GM12891 (cell line): ENCODE measurements at regions not wholly inside any gene's neighbourhood (a gene's known extent, or its start where the extent isn't known, plus 50 kb on each side); places are given as distances from the start of the nearest gene placed in this dataset.

Experiments used
- POLR2A ChIP-seq: IDR thresholded peaks from 2 replicates; pipeline ENCODE4 v1.6.1; 2011; ENCODE audit warnings: low read depth, low read length, control low read depth
- TAF1 ChIP-seq: IDR thresholded peaks from 2 replicates; pipeline ENCODE4 v1.6.1; 2011; ENCODE audit warnings: low read depth, low read length, control low read depth

GRCh38 chr6:115575285-115575684, 485.4 kb downstream of the FRK start:
- TF ChIP-seq POLR2A: no peak
- no peak for TF ChIP-seq TAF1
